GM10248 (cell line): ENCODE measurements at regions not wholly inside any gene's neighbourhood (a gene's known extent, or its start where the extent isn't known, plus 50 kb on each side); places are given as distances from the start of the nearest gene placed in this dataset.
A peak's percentile ranks its signal among the peaks of the same experiment; 100 is the strongest.

Experiments used
- CTCF ChIA-PET: fragments of 300-600 bp; sonication (Branson Sonifier 250); formaldehyde crosslinking; extraction: SDS; loops from one replicate; lab custom pipeline; 2021; ENCODE audit warnings: antibody characterized with exemption; lab: Yijun Ruan, JAX
- POLR2A ChIA-PET: fragments of 350-650 bp; sonication (Branson Sonifier 250); formaldehyde crosslinking; extraction: SDS; loops from one replicate; lab custom pipeline; 2020; ENCODE audit warnings: antibody characterized with exemption; lab: Yijun Ruan, JAX
- DNase-seq: peaks from one replicate; pipeline ENCODE4 v3.0.0; 2012; ENCODE audit errors: extremely low spot score
- TF ChIP-seq, protein P1 (sequence below): IDR thresholded peaks from 2 replicates; pipeline ENCODE4 v1.5.1; 2012; ENCODE audit warnings: mild to moderate bottlenecking, low read depth; ENCODE audit errors: extremely low read depth, missing control alignments, control extremely low read depth

DNA sequence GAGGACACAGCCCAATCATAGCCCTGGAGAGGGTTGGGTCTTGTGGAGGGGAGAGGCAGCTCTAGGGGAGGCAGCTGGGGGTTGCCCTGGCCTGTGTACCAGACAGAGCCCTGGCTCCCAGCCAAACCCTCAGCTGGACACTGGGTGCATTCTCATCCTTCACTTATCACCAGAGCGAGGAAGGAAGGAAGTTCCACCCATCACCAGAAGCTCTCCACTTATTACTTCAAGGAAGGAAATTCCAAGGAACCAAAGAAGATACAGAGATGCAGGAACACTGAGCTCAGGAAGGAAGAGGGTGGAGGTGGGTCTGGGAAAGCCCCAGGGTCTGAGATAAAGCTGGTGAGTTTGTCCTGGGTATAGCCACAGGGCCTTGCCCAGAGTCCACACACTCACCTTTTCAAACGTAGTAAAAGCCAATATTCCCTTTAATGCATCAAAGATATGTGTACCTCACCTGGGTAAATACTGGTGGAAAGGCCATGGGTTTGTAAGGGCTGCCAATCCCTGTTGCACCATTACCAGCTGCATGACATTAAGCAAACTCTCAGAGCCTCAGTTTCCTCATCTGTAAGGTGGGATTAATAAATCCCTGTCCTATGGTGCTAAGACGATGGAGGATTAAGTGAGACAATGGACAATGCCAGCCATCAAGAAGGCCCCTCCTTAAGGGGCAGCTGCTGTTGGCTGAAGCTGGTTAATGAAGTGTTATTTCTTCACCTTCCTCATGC is 109.7 kb upstream of the NAA20 start:
- DNase-seq: no peak
- ChIA-PET CTCF (interaction anchor here (0.6 to 2.6 kb wide), 8 partner anchors 10 to 193 kb away, joined by 3 to 13 read pairs (median 3); no protein-coding TSS in a partner anchor), POLR2A (no interaction called here)
- TF ChIP-seq, protein P1, sequence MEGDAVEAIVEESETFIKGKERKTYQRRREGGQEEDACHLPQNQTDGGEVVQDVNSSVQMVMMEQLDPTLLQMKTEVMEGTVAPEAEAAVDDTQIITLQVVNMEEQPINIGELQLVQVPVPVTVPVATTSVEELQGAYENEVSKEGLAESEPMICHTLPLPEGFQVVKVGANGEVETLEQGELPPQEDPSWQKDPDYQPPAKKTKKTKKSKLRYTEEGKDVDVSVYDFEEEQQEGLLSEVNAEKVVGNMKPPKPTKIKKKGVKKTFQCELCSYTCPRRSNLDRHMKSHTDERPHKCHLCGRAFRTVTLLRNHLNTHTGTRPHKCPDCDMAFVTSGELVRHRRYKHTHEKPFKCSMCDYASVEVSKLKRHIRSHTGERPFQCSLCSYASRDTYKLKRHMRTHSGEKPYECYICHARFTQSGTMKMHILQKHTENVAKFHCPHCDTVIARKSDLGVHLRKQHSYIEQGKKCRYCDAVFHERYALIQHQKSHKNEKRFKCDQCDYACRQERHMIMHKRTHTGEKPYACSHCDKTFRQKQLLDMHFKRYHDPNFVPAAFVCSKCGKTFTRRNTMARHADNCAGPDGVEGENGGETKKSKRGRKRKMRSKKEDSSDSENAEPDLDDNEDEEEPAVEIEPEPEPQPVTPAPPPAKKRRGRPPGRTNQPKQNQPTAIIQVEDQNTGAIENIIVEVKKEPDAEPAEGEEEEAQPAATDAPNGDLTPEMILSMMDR: no peak

DNA sequence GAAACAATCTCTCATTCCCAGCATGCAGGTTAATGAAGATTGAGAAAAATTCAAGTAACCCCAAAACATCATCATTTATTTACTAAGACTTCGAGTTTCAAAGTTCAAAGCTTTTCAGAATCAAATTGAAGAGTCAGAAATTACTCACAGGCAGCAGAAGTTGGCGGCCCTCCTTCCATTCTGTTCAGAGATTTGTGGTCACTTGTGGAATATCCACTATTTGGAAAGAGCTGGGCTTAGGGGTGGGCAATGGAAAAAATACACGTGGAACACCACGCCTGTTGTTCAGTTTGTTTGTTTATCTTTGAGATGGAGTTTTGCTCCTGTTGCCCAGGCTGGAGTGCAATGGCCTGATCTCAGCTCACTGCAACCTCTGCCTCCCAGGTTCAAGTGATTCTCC is 108.6 kb upstream of the NAA20 start:
- TF ChIP-seq, protein P1: no peak
- ChIA-PET CTCF (interaction anchor here (0.8 to 2.6 kb wide), 3 partner anchors 8 to 29 kb away, joined by 3 to 13 read pairs (median 3); no protein-coding TSS in a partner anchor), POLR2A (no interaction called here)
- DNase-seq: no peak

DNA sequence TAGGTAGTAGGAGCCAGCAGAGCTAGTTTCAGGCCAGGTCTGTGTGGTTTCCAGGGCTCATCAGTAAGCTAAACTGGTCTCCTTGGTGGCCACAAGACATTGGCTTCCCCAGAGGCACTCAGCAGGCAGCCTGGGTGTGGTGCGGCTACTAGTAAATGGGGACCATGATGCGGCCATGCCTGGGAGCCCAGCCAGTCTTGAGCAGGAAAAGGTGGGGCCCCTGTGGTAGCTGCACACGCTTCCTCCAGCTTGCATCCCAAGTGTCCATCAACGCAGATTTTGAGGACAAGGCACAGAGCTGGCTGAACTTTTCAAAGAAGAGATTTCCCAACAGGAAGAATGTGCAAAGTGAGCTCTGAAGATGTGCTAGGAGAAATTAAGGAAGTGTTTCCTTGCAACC is 107.4 kb upstream of the NAA20 start:
- POLR2A ChIA-PET: no interaction called here

DNA sequence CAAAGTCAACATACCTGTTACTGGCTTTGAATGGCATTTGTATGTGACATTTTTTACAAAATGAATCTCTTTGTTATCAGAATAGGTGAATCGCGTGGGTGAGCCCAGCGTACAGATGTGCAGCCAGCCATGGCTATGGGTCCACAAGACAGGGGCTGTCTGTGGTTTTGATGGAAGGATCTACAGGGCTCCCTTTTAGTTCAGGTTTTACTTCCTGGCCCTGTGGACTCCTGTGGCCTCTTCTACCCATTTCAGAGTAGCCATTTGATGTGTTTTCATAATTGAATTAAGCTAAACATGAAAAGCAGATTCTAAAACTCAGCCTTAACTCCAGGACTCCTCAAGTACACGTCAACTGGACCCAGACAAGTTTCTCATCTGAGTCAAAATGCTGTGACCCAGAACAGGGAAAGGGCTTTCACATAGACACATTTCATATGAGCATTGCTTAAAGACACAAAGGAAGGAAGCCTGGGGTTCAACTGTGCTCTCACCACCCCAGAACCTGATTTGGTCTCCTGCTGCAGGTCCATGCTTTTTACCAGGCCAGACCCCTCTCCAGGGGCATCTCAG is 105.3 kb upstream of the NAA20 start:
- DNase-seq: peak; percentile 43
- TF ChIP-seq, protein P1: no peak
- ChIA-PET POLR2A (no interaction called here), CTCF (interaction anchor here (1.1 to 1.7 kb wide), 5 partner anchors 10 to 250 kb away, joined by 3 to 12 read pairs (median 4); no protein-coding TSS in a partner anchor)

More for the DNA sequence above, 107.4 kb upstream of the NAA20 start:
- TF ChIP-seq, protein P1: no peak
- DNase-seq: no peak
- CTCF ChIA-PET: interaction anchor here (1.2 kb wide), 1 partner anchor 67 kb away, joined by 3 read pairs; no protein-coding TSS in a partner anchor

DNA sequence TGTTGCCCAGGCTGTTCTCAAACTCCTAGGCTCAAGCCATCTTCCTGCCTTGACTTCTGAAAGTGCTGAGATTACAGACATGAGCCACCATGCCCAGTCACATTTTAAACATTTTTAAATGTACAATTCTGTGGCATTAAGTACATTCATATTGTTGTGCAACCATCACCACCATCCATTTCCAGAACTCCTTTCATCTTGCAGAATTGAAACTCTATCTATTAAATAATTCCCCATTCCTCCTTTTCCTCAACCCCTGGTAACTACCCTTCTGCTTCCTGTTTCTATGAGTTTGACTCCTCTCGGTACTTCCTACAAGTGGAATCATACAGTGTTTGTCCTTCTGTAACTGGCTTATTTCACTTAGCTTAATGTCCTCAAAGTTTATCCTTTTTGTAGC is 103.8 kb upstream of the NAA20 start:
- DNase-seq: no peak
- ChIA-PET CTCF (interaction anchor here (0.8 to 1.8 kb wide), 3 partner anchors 24 to 81 kb away, joined by 3 to 5 read pairs (median 3); no protein-coding TSS in a partner anchor), POLR2A (no interaction called here)
- TF ChIP-seq, protein P1: no peak

DNA sequence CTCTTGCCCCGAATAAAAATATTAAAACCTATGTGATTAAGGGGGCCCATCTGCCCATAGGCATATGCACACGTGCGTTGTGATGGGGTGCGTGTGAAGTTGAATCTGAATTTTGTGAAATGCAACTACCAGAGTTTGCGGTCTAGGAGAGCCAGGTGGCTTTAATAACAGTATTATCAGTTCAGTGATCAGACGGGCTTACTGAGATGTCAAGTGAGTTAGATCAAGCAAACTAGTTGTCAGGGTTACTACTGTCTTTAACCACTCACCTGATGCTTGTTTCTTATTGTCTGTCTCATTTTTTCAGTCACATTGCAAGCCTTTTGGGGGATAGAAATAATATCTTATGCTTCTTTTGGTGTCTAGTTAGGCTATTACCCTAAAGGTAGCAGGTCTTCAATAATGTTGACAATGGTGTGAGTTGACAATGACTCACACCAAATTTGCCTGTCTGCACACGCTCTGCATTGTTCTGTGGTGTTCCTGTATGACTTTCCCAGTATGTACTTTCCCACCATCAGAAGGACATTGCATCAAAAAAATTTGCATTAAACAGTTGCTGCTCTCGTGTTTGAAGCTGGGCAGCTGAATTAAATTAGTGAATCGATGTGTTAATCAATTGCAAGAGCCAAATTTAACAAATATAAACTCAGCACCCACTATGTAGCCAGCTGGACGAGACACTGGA is 103.1 kb upstream of the NAA20 start:
- TF ChIP-seq, protein P1: no peak
- ChIA-PET CTCF (interaction anchor here (1.0 to 5.8 kb wide), 3 partner anchors 22 to 80 kb away, joined by 3 to 32 read pairs (median 5); no protein-coding TSS in a partner anchor), POLR2A (interaction anchor here (0.5 kb wide), 1 partner anchor 88 kb away, joined by 3 read pairs; no protein-coding TSS in a partner anchor)

More for the DNA sequence above, 103.1 kb upstream of the NAA20 start:
- DNase-seq: no peak
